ENCODE measurements at regions not wholly inside any gene's neighbourhood (a gene's known extent, or its start where the extent isn't known, plus 50 kb on each side); places are given as distances from the start of the nearest gene placed in this dataset.

DNA sequence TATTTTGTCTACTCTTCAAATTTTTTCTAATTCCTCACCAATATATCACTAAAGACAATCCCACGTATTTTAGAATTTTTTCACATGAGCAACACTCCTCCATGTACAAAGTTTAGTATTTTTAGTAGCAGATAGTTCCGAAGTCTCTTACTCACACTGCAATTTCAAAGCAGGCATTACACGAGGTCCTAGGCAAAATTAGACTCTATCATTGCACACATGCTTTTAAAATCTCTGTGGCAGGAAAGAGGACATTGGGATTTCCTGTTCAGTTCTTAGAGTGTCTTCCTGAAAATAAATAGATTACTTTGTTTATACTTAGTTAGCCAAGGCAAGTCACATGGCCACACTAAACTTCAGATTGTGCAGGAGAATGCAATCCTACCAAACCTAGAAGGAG, 847.7 kb downstream of the ROBO2 start:
- TF ChIP-seq, protein P1, sequence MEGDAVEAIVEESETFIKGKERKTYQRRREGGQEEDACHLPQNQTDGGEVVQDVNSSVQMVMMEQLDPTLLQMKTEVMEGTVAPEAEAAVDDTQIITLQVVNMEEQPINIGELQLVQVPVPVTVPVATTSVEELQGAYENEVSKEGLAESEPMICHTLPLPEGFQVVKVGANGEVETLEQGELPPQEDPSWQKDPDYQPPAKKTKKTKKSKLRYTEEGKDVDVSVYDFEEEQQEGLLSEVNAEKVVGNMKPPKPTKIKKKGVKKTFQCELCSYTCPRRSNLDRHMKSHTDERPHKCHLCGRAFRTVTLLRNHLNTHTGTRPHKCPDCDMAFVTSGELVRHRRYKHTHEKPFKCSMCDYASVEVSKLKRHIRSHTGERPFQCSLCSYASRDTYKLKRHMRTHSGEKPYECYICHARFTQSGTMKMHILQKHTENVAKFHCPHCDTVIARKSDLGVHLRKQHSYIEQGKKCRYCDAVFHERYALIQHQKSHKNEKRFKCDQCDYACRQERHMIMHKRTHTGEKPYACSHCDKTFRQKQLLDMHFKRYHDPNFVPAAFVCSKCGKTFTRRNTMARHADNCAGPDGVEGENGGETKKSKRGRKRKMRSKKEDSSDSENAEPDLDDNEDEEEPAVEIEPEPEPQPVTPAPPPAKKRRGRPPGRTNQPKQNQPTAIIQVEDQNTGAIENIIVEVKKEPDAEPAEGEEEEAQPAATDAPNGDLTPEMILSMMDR (IDR thresholded peaks at IDR 0.05; ENCODE audit: extremely low read depth, low read depth, low read length): no peak
- no peak overlapping the region for H3K27ac ChIP-seq (ENCODE audit: low read depth, low read length)
- H3K27me3 ChIP-seq (ENCODE audit: insufficient read depth, low read length): no peaks in the 10 kb centered on the region
- no peaks in the 10 kb centered on the region for H3K79me2 ChIP-seq (ENCODE audit: insufficient read depth, low read length)
- DNase-seq (ENCODE audit: insufficient read length, low spot score, missing footprints): no peak
- H2AFZ ChIP-seq (ENCODE audit: low read length): no peak overlapping the region
- H4K20me1 ChIP-seq (ENCODE audit: insufficient read depth, low read length): no peaks in the 10 kb centered on the region
- no peaks in the 10 kb centered on the region for H3K4me1 ChIP-seq (ENCODE audit: insufficient read depth, low read length)
- H3K9me3 ChIP-seq (ENCODE audit: low read depth, low read length): no peaks in the 10 kb centered on the region
- no peak overlapping the region for H3K4me2 ChIP-seq (ENCODE audit: insufficient read depth, low read length)
- H3K36me3 ChIP-seq (ENCODE audit: insufficient read depth, low read length): no peaks in the 10 kb centered on the region
- H3K4me3 ChIP-seq (ENCODE audit: insufficient read depth, low read length): no peak overlapping the region

DNA sequence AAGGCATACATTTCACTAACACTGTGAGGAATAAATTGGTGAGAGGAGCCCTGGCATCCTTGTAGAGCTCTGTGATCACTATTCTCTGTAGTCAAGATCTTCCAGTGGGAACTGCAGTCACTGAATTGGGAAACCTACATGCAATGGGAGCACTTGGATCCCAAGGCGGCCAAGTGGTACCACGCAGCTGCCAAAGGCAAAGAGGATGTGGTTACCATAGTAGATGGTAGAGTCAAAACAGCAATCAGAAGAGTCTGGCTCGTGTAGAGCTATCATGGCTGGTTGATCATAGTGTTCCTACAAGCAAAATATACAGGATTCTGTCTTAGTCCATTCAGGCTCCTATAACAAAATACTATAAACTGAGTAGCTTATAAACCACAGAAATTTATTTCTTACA, 849.7 kb downstream of the ROBO2 start:
- Histone ChIP-seq H3K27ac (ENCODE audit: low read depth, low read length) (no peak overlapping the region), H3K4me3 (ENCODE audit: insufficient read depth, low read length) (no peak overlapping the region), H4K20me1 (ENCODE audit: insufficient read depth, low read length) (no peaks in the 10 kb centered on the region), H3K36me3 (ENCODE audit: insufficient read depth, low read length) (no peaks in the 10 kb centered on the region), H3K27me3 (ENCODE audit: insufficient read depth, low read length) (no peaks in the 10 kb centered on the region), H3K4me1 (ENCODE audit: insufficient read depth, low read length) (no peaks in the 10 kb centered on the region), H3K4me2 (ENCODE audit: insufficient read depth, low read length) (no peak overlapping the region), H3K9me3 (ENCODE audit: low read depth, low read length) (no peaks in the 10 kb centered on the region), H3K79me2 (ENCODE audit: insufficient read depth, low read length) (no peaks in the 10 kb centered on the region), H2AFZ (ENCODE audit: low read length) (no peak overlapping the region)
- DNase-seq (ENCODE audit: insufficient read length, low spot score, missing footprints): no peak
- TF ChIP-seq, protein P1 (IDR thresholded peaks at IDR 0.05; ENCODE audit: extremely low read depth, low read depth, low read length): no peak

DNA sequence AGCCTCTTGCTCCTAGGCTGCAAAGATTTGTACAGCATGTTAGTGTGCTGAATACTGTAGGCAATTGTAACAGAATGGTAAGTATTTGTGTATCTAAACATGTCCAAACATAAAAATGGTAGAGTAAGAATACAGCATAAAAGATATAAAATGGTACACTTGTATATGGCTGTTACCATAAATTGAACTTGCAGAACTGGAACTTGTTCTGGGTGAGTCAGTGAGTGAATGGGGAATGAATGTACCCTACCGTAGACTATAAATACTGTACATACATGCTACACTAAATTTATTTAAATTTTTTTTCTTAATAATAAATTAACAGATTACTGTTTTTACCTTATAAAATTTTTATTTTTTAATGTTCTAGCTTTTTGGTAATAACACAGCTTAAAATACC, 858.7 kb downstream of the ROBO2 start:
- no peaks in the 10 kb centered on the region for H3K4me1 ChIP-seq (ENCODE audit: insufficient read depth, low read length)
- no peaks in the 10 kb centered on the region for H3K27me3 ChIP-seq (ENCODE audit: insufficient read depth, low read length)
- no peak overlapping the region for H3K27ac ChIP-seq (ENCODE audit: low read depth, low read length)
- no peaks in the 10 kb centered on the region for H3K36me3 ChIP-seq (ENCODE audit: insufficient read depth, low read length)
- H3K4me2 ChIP-seq (ENCODE audit: insufficient read depth, low read length): no peak overlapping the region
- H3K4me3 ChIP-seq (ENCODE audit: insufficient read depth, low read length): no peak overlapping the region
- no peaks in the 10 kb centered on the region for H3K79me2 ChIP-seq (ENCODE audit: insufficient read depth, low read length)
- no peak overlapping the region for H2AFZ ChIP-seq (ENCODE audit: low read length)
- no peak for DNase-seq (ENCODE audit: insufficient read length, low spot score, missing footprints)
- H3K9me3 ChIP-seq (ENCODE audit: low read depth, low read length): no peaks in the 10 kb centered on the region
- TF ChIP-seq, protein P1 (IDR thresholded peaks at IDR 0.05; ENCODE audit: extremely low read depth, low read depth, low read length): no peak
- H4K20me1 ChIP-seq (ENCODE audit: insufficient read depth, low read length): no peaks in the 10 kb centered on the region

DNA sequence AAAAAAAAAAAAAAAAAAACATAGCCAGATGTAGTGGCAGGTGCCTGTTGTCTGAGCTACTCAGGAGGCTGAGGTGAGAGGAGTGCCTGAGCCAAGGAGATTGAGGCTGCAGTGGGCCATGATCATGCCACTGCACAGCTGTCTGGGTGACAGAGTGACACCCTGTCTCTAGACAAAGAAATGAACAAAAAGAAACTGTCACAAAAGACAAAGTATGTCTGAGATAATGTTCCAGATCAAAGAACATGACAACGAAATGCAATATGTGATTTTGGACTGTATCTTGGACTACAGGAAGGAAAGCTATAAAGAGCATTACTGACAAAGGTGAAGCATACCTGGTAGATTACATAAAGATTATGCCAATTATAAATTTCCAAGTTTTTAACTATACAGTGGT, 862.8 kb downstream of the ROBO2 start:
- DNase-seq (ENCODE audit: insufficient read length, low spot score, missing footprints): no peak
- no peak overlapping the region for H3K4me2 ChIP-seq (ENCODE audit: insufficient read depth, low read length)

More for the DNA sequence above, 862.8 kb downstream of the ROBO2 start:
- no peaks in the 10 kb centered on the region for H3K36me3 ChIP-seq (ENCODE audit: insufficient read depth, low read length)
- no peak overlapping the region for H2AFZ ChIP-seq (ENCODE audit: low read length)
- no peaks in the 10 kb centered on the region for H3K27me3 ChIP-seq (ENCODE audit: insufficient read depth, low read length)
- peaks cover 3% of the 10 kb centered on the region for H3K9me3 ChIP-seq (ENCODE audit: low read depth, low read length)
- H3K4me3 ChIP-seq (ENCODE audit: insufficient read depth, low read length): no peak overlapping the region
- no peaks in the 10 kb centered on the region for H3K79me2 ChIP-seq (ENCODE audit: insufficient read depth, low read length)
- TF ChIP-seq, protein P1 (IDR thresholded peaks at IDR 0.05; ENCODE audit: extremely low read depth, low read depth, low read length): no peak
- H4K20me1 ChIP-seq (ENCODE audit: insufficient read depth, low read length): no peaks in the 10 kb centered on the region
- no peak overlapping the region for H3K27ac ChIP-seq (ENCODE audit: low read depth, low read length)
- no peaks in the 10 kb centered on the region for H3K4me1 ChIP-seq (ENCODE audit: insufficient read depth, low read length)

All from osteoblast (primary cell).